DND-41 (cell line): ENCODE measurements at regions not wholly inside any gene's neighbourhood (a gene's known extent, or its start where the extent isn't known, plus 50 kb on each side); places are given as distances from the start of the nearest gene placed in this dataset.

Experiments
- ATAC-seq: fragments of 200-7000 bp; cut with Tn5 transposase; 3 replicates; pipeline ENCODE4 v1.9.1; 2021; ENCODE audit warnings: low read depth; ENCODE audit not compliant: insufficient read depth
- DNase-seq: peaks from one replicate; pipeline ENCODE4 v3.0.0-alpha.2; 2020
- H2AFZ ChIP-seq: 2 replicates; pipeline ENCODE4 v1.6.0; 2012; ENCODE audit warnings: low read depth, low read length
- H3K27ac ChIP-seq: 2 replicates; pipeline ENCODE4 v1.5.1; 2012; ENCODE audit warnings: low read length, inconsistent platforms
- H3K27me3 ChIP-seq: fragments of 200-600 bp; sonication (generic); 2 replicates; pipeline ENCODE4 v1.6.0; 2012; ENCODE audit warnings: low read length, mild to moderate bottlenecking, inconsistent platforms; ENCODE audit not compliant: insufficient read depth, poor library complexity
- H3K36me3 ChIP-seq: 2 replicates; pipeline ENCODE4 v1.5.1; 2012; ENCODE audit warnings: low read length, inconsistent platforms; ENCODE audit not compliant: insufficient read depth
- H3K4me1 ChIP-seq: 2 replicates; pipeline ENCODE4 v1.5.1; 2012; ENCODE audit warnings: mild to moderate bottlenecking, low read length; ENCODE audit not compliant: insufficient read depth
- H3K4me2 ChIP-seq: 2 replicates; pipeline ENCODE4 v1.6.0; 2012; ENCODE audit warnings: mild to moderate bottlenecking, moderate library complexity, low read length, inconsistent platforms; ENCODE audit not compliant: insufficient read depth
- H3K4me3 ChIP-seq, 2 experiments: fragments of 200-600 bp in 1 of 2; shearing (Covaris generic) in 1 of 2; 2 replicates each; pipeline ENCODE4 v1.5.1; 2012 to 2016; ENCODE audit warnings: inconsistent platforms in 2 of 2, low read length in 2 of 2, mild to moderate bottlenecking in 2 of 2, low read depth in 1 of 2, moderate library complexity in 1 of 2
- H3K79me2 ChIP-seq: 2 replicates; pipeline ENCODE4 v1.6.0; 2012; ENCODE audit warnings: low read length, inconsistent platforms; ENCODE audit not compliant: insufficient read depth
- H3K9ac ChIP-seq: 2 replicates; pipeline ENCODE4 v1.6.0; 2012; ENCODE audit warnings: low read depth, mild to moderate bottlenecking, inconsistent platforms, low read length, moderate library complexity
- H3K9me3 ChIP-seq: 2 replicates; pipeline ENCODE4 v1.5.1; 2012; ENCODE audit warnings: low read length, moderate library complexity, mild to moderate bottlenecking, inconsistent platforms; ENCODE audit not compliant: insufficient read depth, severe bottlenecking
- H4K20me1 ChIP-seq: 2 replicates; pipeline ENCODE4 v1.6.0; 2012; ENCODE audit warnings: low read length; ENCODE audit not compliant: insufficient read depth
- CTCF ChIP-seq: IDR thresholded peaks from 2 replicates; pipeline ENCODE4 v1.5.1; 2012; ENCODE audit warnings: borderline replicate concordance, low read length, moderate library complexity, mild to moderate bottlenecking; ENCODE audit not compliant: poor library complexity, severe bottlenecking; ENCODE audit errors: extremely low read depth
- EZH2 ChIP-seq: IDR thresholded peaks from 3 replicates; pipeline ENCODE4 v1.6.1; 2012; ENCODE audit warnings: borderline replicate concordance, low read depth, mild to moderate bottlenecking, moderate library complexity, low read length, inconsistent platforms; ENCODE audit not compliant: severe bottlenecking

GRCh38 chr18:38009320-38009719, 443.7 kb upstream of the CELF4 start:
- Histone ChIP-seq H3K9ac (no peak overlapping the region), H3K79me2 (no peaks in the 10 kb centered on the region), H3K4me3 (no peak overlapping the region), H2AFZ (no peak overlapping the region), H3K27me3 (peaks cover 3% of the 10 kb centered on the region), H3K27ac (no peak overlapping the region), H3K36me3 (no peaks in the 10 kb centered on the region), H3K4me2 (no peak overlapping the region), H3K4me1 (no peaks in the 10 kb centered on the region), H4K20me1 (no peaks in the 10 kb centered on the region), H3K9me3 (no peaks in the 10 kb centered on the region)
- ATAC-seq (no peak), DNase-seq (no peak)
- no peak for TF ChIP-seq EZH2
- no peak for TF ChIP-seq CTCF

- peaks cover 3% of the 10 kb centered on the region for H3K27me3 ChIP-seq
- no peaks in the 10 kb centered on the region for H3K79me2 ChIP-seq
- DNase-seq (no peak), ATAC-seq (no peak)
- H4K20me1 ChIP-seq = no peaks in the 10 kb centered on the region
- H3K9ac ChIP-seq = no peak overlapping the region
- H3K4me2 ChIP-seq = no peak overlapping the region
- no peak for TF ChIP-seq CTCF
- no peak for TF ChIP-seq EZH2
- no peaks in the 10 kb centered on the region for H3K9me3 ChIP-seq
- H3K4me3 ChIP-seq = no peak overlapping the region
- no peaks in the 10 kb centered on the region for H3K36me3 ChIP-seq
- H2AFZ ChIP-seq = no peak overlapping the region
- no peaks in the 10 kb centered on the region for H3K4me1 ChIP-seq
- H3K27ac ChIP-seq = no peak overlapping the region
Measured at GRCh38 chr18:38007676-38008330, 442.2 kb upstream of the CELF4 start.

GRCh38 chr18:38007026-38007425, 441.4 kb upstream of the CELF4 start:
- no peak for ATAC-seq
- Histone ChIP-seq H3K27me3 (peaks cover 3% of the 10 kb centered on the region), H3K4me3 (no peak overlapping the region), H3K79me2 (no peaks in the 10 kb centered on the region), H3K36me3 (no peaks in the 10 kb centered on the region), H3K4me2 (no peak overlapping the region), H4K20me1 (no peaks in the 10 kb centered on the region), H3K9ac (no peak overlapping the region), H3K27ac (no peak overlapping the region), H2AFZ (no peak overlapping the region), H3K4me1 (no peaks in the 10 kb centered on the region), H3K9me3 (no peaks in the 10 kb centered on the region)
- TF ChIP-seq CTCF (no peak), EZH2 (no peak)
- no peak for DNase-seq

GRCh38 chr18:38006541-38006940, 440.9 kb upstream of the CELF4 start:
- Histone ChIP-seq H3K4me1 (no peaks in the 10 kb centered on the region), H3K79me2 (no peaks in the 10 kb centered on the region), H3K9me3 (no peaks in the 10 kb centered on the region), H4K20me1 (no peaks in the 10 kb centered on the region), H2AFZ (no peak overlapping the region), H3K4me3 (no peak overlapping the region), H3K4me2 (no peak overlapping the region), H3K27me3 (peaks cover 3% of the 10 kb centered on the region), H3K27ac (no peak overlapping the region), H3K9ac (no peak overlapping the region), H3K36me3 (no peaks in the 10 kb centered on the region)
- no peak for ATAC-seq
- DNase-seq = no peak
- TF ChIP-seq CTCF = no peak
- no peak for TF ChIP-seq EZH2
